ENCODE measurements at regions not wholly inside any gene's neighbourhood (a gene's known extent, or its start where the extent isn't known, plus 50 kb on each side); places are given as distances from the start of the nearest gene placed in this dataset.

DNA sequence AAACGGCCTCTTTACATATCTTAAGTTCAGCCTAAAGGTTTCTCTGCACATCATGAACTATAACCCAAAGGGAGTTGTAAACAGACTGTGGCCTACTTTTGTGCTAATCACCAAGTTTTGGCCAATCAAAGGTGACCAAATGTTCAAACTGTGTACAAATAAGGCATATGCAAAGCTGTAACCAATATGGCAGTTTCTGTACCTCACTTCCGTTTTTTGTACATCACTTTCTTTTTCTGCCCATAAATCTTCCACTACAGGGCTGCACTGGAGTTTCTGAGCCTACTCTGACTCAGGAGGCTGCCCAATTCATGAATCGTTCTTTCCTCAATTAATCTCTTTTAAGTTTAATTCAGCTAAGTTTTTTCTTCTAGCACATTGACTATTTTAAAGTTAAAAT lies 318.7 kb downstream of the SLC7A11 start:
- Histone ChIP-seq H3K27ac (ENCODE audit: poor library complexity, severe bottlenecking) (no peak overlapping the region), H3K9me3 (ENCODE audit: severe bottlenecking) (no peaks in the 10 kb centered on the region), H3K27me3 (ENCODE audit: insufficient read depth, poor library complexity, severe bottlenecking) (no peaks in the 10 kb centered on the region), H3K4me1 (ENCODE audit: insufficient read depth, poor library complexity, severe bottlenecking) (no peaks in the 10 kb centered on the region), H3K4me3 (ENCODE audit: severe bottlenecking) (no peak overlapping the region), H3K36me3 (ENCODE audit: low read depth) (no peaks in the 10 kb centered on the region)
- ATAC-seq (ENCODE audit: low read depth) = no peak
- no peak for TF ChIP-seq CTCF (IDR thresholded peaks at IDR 0.05; ENCODE audit: poor library complexity, severe bottlenecking)
- DNase-seq (ENCODE audit: low spot score) = no peak

- no peak for ATAC-seq (ENCODE audit: low read depth)
- Histone ChIP-seq H3K4me1 (ENCODE audit: insufficient read depth, poor library complexity, severe bottlenecking) (no peaks in the 10 kb centered on the region), H3K9me3 (ENCODE audit: severe bottlenecking) (no peaks in the 10 kb centered on the region), H3K4me3 (ENCODE audit: severe bottlenecking) (no peak overlapping the region), H3K27ac (ENCODE audit: poor library complexity, severe bottlenecking) (no peak overlapping the region), H3K36me3 (ENCODE audit: low read depth) (no peaks in the 10 kb centered on the region), H3K27me3 (ENCODE audit: insufficient read depth, poor library complexity, severe bottlenecking) (no peaks in the 10 kb centered on the region)
- no peak for TF ChIP-seq CTCF (IDR thresholded peaks at IDR 0.05; ENCODE audit: poor library complexity, severe bottlenecking)
- no peak for DNase-seq (ENCODE audit: low spot score)
Measured at GRCh38 chr4:137922721-137923120, 319.4 kb downstream of the SLC7A11 start.

DNA sequence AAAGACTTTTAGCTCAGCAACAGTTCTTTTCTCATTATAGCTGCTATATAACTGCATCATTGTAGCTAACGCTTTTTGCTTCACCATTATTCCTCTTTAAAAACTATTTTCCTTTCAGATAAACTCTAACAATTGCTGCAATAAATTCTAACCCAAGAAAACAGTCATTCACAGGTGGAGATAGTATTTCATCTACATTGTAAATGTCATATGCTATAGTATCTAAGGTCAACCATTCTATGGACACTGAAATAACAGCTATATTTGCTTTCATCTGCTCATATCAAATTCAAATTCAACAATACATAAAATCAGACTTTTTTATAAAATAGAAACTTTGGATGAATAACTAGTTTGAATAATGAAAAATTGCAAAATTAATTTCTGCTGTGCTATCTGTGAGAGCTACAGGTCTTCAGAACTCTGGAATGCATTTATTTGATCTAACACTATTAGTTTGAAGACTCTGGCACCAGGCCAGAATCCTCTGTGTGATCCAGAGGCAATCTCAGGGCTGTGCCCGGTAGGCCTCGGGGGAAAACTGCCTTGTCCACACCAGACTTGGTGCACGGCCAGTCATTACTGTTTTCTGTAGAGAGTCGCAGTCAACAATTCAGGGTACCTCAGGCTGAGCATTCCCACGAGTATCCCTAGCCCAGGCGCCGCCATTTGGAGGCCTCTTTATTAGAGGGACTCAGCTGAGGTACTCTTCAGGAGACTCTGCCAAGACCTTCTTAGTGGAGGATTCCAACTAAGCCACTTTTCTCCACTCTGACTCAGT lies 332.4 kb downstream of the SLC7A11 start:
- Histone ChIP-seq H3K27ac (ENCODE audit: poor library complexity, severe bottlenecking) (no peak overlapping the region), H3K9me3 (ENCODE audit: severe bottlenecking) (no peaks in the 10 kb centered on the region), H3K36me3 (ENCODE audit: low read depth) (no peaks in the 10 kb centered on the region), H3K27me3 (ENCODE audit: insufficient read depth, poor library complexity, severe bottlenecking) (no peaks in the 10 kb centered on the region), H3K4me3 (ENCODE audit: severe bottlenecking) (no peak overlapping the region), H3K4me1 (ENCODE audit: insufficient read depth, poor library complexity, severe bottlenecking) (no peaks in the 10 kb centered on the region)
- ATAC-seq (ENCODE audit: low read depth) (no peak), DNase-seq (ENCODE audit: low spot score) (no peak)
- no peak for TF ChIP-seq CTCF (IDR thresholded peaks at IDR 0.05; ENCODE audit: poor library complexity, severe bottlenecking)

DNA sequence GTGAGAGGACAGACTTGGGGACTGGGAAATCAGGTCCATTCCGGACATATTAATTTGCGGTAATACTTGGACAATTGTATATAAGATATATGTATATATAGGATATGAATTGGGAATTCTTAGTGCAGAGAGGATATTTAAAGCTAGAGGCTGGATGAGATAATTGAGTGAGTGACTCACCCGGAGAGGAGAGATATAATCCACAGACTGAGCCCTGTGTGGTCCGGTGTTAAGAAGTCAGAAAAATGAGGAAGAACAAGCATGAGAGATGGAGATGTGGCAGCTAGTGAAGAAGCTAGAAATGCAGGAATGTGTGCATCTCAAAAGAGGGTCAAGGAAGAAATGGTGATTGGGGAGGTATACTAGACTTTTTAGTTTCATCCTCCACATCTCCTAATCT lies 336.2 kb downstream of the SLC7A11 start:
- no peak for ATAC-seq (ENCODE audit: low read depth)
- DNase-seq (ENCODE audit: low spot score) = no peak
- no peak for TF ChIP-seq CTCF (IDR thresholded peaks at IDR 0.05; ENCODE audit: poor library complexity, severe bottlenecking)
- H3K4me1 ChIP-seq (ENCODE audit: insufficient read depth, poor library complexity, severe bottlenecking) = no peaks in the 10 kb centered on the region
- H3K27ac ChIP-seq (ENCODE audit: poor library complexity, severe bottlenecking) = no peak overlapping the region
- no peaks in the 10 kb centered on the region for H3K27me3 ChIP-seq (ENCODE audit: insufficient read depth, poor library complexity, severe bottlenecking)
- no peak overlapping the region for H3K4me3 ChIP-seq (ENCODE audit: severe bottlenecking)
- H3K36me3 ChIP-seq (ENCODE audit: low read depth) = no peaks in the 10 kb centered on the region
- no peaks in the 10 kb centered on the region for H3K9me3 ChIP-seq (ENCODE audit: severe bottlenecking)

GRCh38 chr4:137901114-137901513 lies 341.0 kb downstream of the SLC7A11 start:
- no peaks in the 10 kb centered on the region for H3K4me1 ChIP-seq (ENCODE audit: insufficient read depth, poor library complexity, severe bottlenecking)
- H3K27ac ChIP-seq (ENCODE audit: poor library complexity, severe bottlenecking) = no peak overlapping the region
- H3K27me3 ChIP-seq (ENCODE audit: insufficient read depth, poor library complexity, severe bottlenecking) = no peaks in the 10 kb centered on the region
- DNase-seq (ENCODE audit: low spot score) (no peak), ATAC-seq (ENCODE audit: low read depth) (no peak)
- no peaks in the 10 kb centered on the region for H3K36me3 ChIP-seq (ENCODE audit: low read depth)
- no peak overlapping the region for H3K4me3 ChIP-seq (ENCODE audit: severe bottlenecking)
- H3K9me3 ChIP-seq (ENCODE audit: severe bottlenecking) = no peaks in the 10 kb centered on the region
- no peak for TF ChIP-seq CTCF (IDR thresholded peaks at IDR 0.05; ENCODE audit: poor library complexity, severe bottlenecking)

Data from RWPE2 (cell line).